Fibroblast of lung (primary cell): ENCODE measurements at regions not wholly inside any gene's neighbourhood (a gene's known extent, or its start where the extent isn't known, plus 50 kb on each side); places are given as distances from the start of the nearest gene placed in this dataset.
A peak's percentile ranks its signal among the peaks of the same experiment; 100 is the strongest.

ENCODE experiments used
- DNase-seq, 2 donors: peaks; one replicate each; pipeline versions ENCODE4 v3.0.0 to v3.0.0-alpha.2; 2010; ENCODE audit warnings: low read depth in 2 of 2
- H2AFZ ChIP-seq: 2 replicates; pipeline ENCODE4 v1.5.1; 2012; ENCODE audit warnings: low read length, control low read depth, inconsistent platforms
- H3K27ac ChIP-seq: 2 replicates; pipeline ENCODE4 v1.5.1; 2011; ENCODE audit warnings: low read length, control low read depth; ENCODE audit not compliant: insufficient read depth
- H3K27me3 ChIP-seq: 2 replicates; pipeline ENCODE4 v1.5.1; 2011; ENCODE audit warnings: mild to moderate bottlenecking, low read length; ENCODE audit not compliant: control insufficient read depth, insufficient read depth
- H3K36me3 ChIP-seq: 2 replicates; pipeline ENCODE4 v1.5.1; 2011; ENCODE audit warnings: low read length; ENCODE audit not compliant: control insufficient read depth, insufficient read depth
- H3K4me1 ChIP-seq: 2 replicates; pipeline ENCODE4 v1.5.1; 2011; ENCODE audit warnings: low read length; ENCODE audit not compliant: control insufficient read depth, insufficient read depth; ENCODE audit errors: extremely low read depth
- H3K4me2 ChIP-seq: 2 replicates; pipeline ENCODE4 v1.5.1; 2011; ENCODE audit warnings: low read length, control low read depth; ENCODE audit not compliant: insufficient read depth; ENCODE audit errors: extremely low read depth
- H3K4me3 ChIP-seq, 4 experiments: fragments of 200-600 bp in 1 of 4; sonication (generic) in 1 of 4; replicated peaks in 1 of 4; 2 replicates each; pipeline ENCODE4 v1.5.1; 2011 to 2016; ENCODE audit warnings: low read length in 4 of 4, low read depth in 3 of 4, mild to moderate bottlenecking in 3 of 4, control low read depth in 2 of 4, inconsistent platforms in 1 of 4, mixed read lengths in 1 of 4; ENCODE audit not compliant: insufficient read depth in 1 of 4; ENCODE audit errors: control extremely low read depth in 1 of 4
- H3K79me2 ChIP-seq: 2 replicates; pipeline ENCODE4 v1.5.1; 2012; ENCODE audit warnings: mild to moderate bottlenecking, low read length, inconsistent platforms; ENCODE audit not compliant: control insufficient read depth, insufficient read depth
- H3K9ac ChIP-seq: 2 replicates; pipeline ENCODE4 v1.5.1; 2011; ENCODE audit warnings: mild to moderate bottlenecking, low read length, control low read depth; ENCODE audit not compliant: insufficient read depth
- H3K9me3 ChIP-seq: 2 replicates; pipeline ENCODE4 v1.5.1; 2012; ENCODE audit warnings: low read depth, low read length; ENCODE audit not compliant: control insufficient read depth, insufficient read depth
- H4K20me1 ChIP-seq: 2 replicates; pipeline ENCODE4 v1.5.1; 2011; ENCODE audit warnings: low read length; ENCODE audit not compliant: control insufficient read depth, insufficient read depth; ENCODE audit errors: extremely low read depth
- CTCF ChIP-seq, 2 donors: IDR thresholded peaks in 1 of 2; conservative IDR thresholded peaks in 1 of 2; 1 replicate in 1 of 2; 2 replicates in 1 of 2; pipeline ENCODE4 v1.5.1; 2011 to 2012; ENCODE audit warnings: low read length in 2 of 2, control low read depth in 1 of 2, inconsistent platforms in 1 of 2, low read depth in 1 of 2, mild to moderate bottlenecking in 1 of 2
- EZH2 ChIP-seq: IDR thresholded peaks from 2 replicates; pipeline ENCODE4 v1.5.1; 2012; ENCODE audit warnings: low read length, control low read depth, mild to moderate bottlenecking; ENCODE audit errors: missing control alignments

GRCh38 chr6:4441981-4442434 lies 306.6 kb upstream of the ECI2 start:
- Histone ChIP-seq H3K9ac (no peak overlapping the region), H3K4me3 (no peak overlapping the region), H2AFZ (no peak overlapping the region), H3K36me3 (no peaks in the 10 kb centered on the region), H3K79me2 (no peaks in the 10 kb centered on the region), H3K4me1 (no peaks in the 10 kb centered on the region), H3K9me3 (no peaks in the 10 kb centered on the region), H3K27me3 (no peaks in the 10 kb centered on the region), H3K4me2 (no peak overlapping the region), H3K27ac (no peak overlapping the region), H4K20me1 (no peaks in the 10 kb centered on the region)
- peak; percentile 53 to 58 for DNase-seq
- TF ChIP-seq EZH2 (no peak), CTCF (conservative IDR thresholded peaks at IDR 0.05 in 1 of 2, IDR thresholded peaks at IDR 0.05 in 1 of 2; ENCODE audit: low read depth in 1 of 2, low read length in 2 of 2) (no peak)

GRCh38 chr6:4439159-4439558 lies 303.8 kb upstream of the ECI2 start:
- H4K20me1 ChIP-seq, result no peaks in the 10 kb centered on the region
- no peaks in the 10 kb centered on the region for H3K27me3 ChIP-seq
- no peak overlapping the region for H3K27ac ChIP-seq
- H3K4me3 ChIP-seq, result no peak overlapping the region
- H3K9me3 ChIP-seq, result no peaks in the 10 kb centered on the region
- no peak overlapping the region for H3K9ac ChIP-seq
- H3K4me1 ChIP-seq, result no peaks in the 10 kb centered on the region
- DNase-seq, result peak in 1 of 2 donors; percentile 48
- no peak overlapping the region for H2AFZ ChIP-seq
- no peaks in the 10 kb centered on the region for H3K36me3 ChIP-seq
- H3K4me2 ChIP-seq, result no peak overlapping the region
- TF ChIP-seq EZH2, result no peak
- no peak for TF ChIP-seq CTCF (conservative IDR thresholded peaks at IDR 0.05 in 1 of 2, IDR thresholded peaks at IDR 0.05 in 1 of 2; ENCODE audit: low read depth in 1 of 2, low read length in 2 of 2)
- H3K79me2 ChIP-seq, result no peaks in the 10 kb centered on the region

- Histone ChIP-seq H3K9ac (no peak overlapping the region), H4K20me1 (no peaks in the 10 kb centered on the region), H2AFZ (no peak overlapping the region), H3K4me3 (no peak overlapping the region), H3K27ac (no peak overlapping the region), H3K36me3 (no peaks in the 10 kb centered on the region), H3K27me3 (no peaks in the 10 kb centered on the region), H3K4me2 (no peak overlapping the region), H3K9me3 (no peaks in the 10 kb centered on the region), H3K79me2 (no peaks in the 10 kb centered on the region), H3K4me1 (no peaks in the 10 kb centered on the region)
- TF ChIP-seq EZH2, result no peak
- no peak for TF ChIP-seq CTCF (conservative IDR thresholded peaks at IDR 0.05 in 1 of 2, IDR thresholded peaks at IDR 0.05 in 1 of 2; ENCODE audit: low read depth in 1 of 2, low read length in 2 of 2)
- no peak for DNase-seq
These were observed 302.0 kb upstream of the ECI2 start for GRCh38 chr6:4437342-4437741.
